ENCODE measurements at regions not wholly inside any gene's neighbourhood (a gene's known extent, or its start where the extent isn't known, plus 50 kb on each side); places are given as distances from the start of the nearest gene placed in this dataset.

- DNase-seq (ENCODE audit: low read depth), result no peak
- no peak overlapping the region for H3K4me3 ChIP-seq (ENCODE audit: low read depth, low read length)
- TF ChIP-seq CTCF (IDR thresholded peaks at IDR 0.05; ENCODE audit: insufficient read depth, low read length), result no peak
Observed at GRCh38 chr18:33863912-33864311, 285.9 kb downstream of the ASXL3 start.

GRCh38 chr18:33854827-33855139, 276.8 kb downstream of the ASXL3 start:
- no peak for DNase-seq (ENCODE audit: low read depth)
- H3K4me3 ChIP-seq (ENCODE audit: low read depth, low read length), result no peak overlapping the region
- TF ChIP-seq CTCF (IDR thresholded peaks at IDR 0.05; ENCODE audit: insufficient read depth, low read length), result no peak

GRCh38 chr18:33854086-33854826, 276.2 kb downstream of the ASXL3 start:
- DNase-seq (ENCODE audit: low read depth), result no peak
- no peak for TF ChIP-seq CTCF (IDR thresholded peaks at IDR 0.05; ENCODE audit: insufficient read depth, low read length)
- H3K4me3 ChIP-seq (ENCODE audit: low read depth, low read length), result no peak overlapping the region

GRCh38 chr18:33853187-33853586, 275.2 kb downstream of the ASXL3 start:
- no peak for DNase-seq (ENCODE audit: low read depth)
- TF ChIP-seq CTCF (IDR thresholded peaks at IDR 0.05; ENCODE audit: insufficient read depth, low read length), result no peak
- no peak overlapping the region for H3K4me3 ChIP-seq (ENCODE audit: low read depth, low read length)

- no peak overlapping the region for H3K4me3 ChIP-seq (ENCODE audit: low read depth, low read length)
- DNase-seq (ENCODE audit: low read depth), result no peak
- TF ChIP-seq CTCF (IDR thresholded peaks at IDR 0.05; ENCODE audit: insufficient read depth, low read length), result no peak
Observed at GRCh38 chr18:33851546-33852078, 273.6 kb downstream of the ASXL3 start.

GRCh38 chr18:33849731-33850130, 271.7 kb downstream of the ASXL3 start:
- no peak for DNase-seq (ENCODE audit: low read depth)
- H3K4me3 ChIP-seq (ENCODE audit: low read depth, low read length), result no peak overlapping the region
- TF ChIP-seq CTCF (IDR thresholded peaks at IDR 0.05; ENCODE audit: insufficient read depth, low read length), result no peak

GRCh38 chr18:33844232-33844631, 266.2 kb downstream of the ASXL3 start:
- no peak for DNase-seq (ENCODE audit: low read depth)
- no peak overlapping the region for H3K4me3 ChIP-seq (ENCODE audit: low read depth, low read length)
- no peak for TF ChIP-seq CTCF (IDR thresholded peaks at IDR 0.05; ENCODE audit: insufficient read depth, low read length)
